PC-3 (cell line): ENCODE measurements at regions not wholly inside any gene's neighbourhood (a gene's known extent, or its start where the extent isn't known, plus 50 kb on each side); places are given as distances from the start of the nearest gene placed in this dataset.

Experiments used
- ATAC-seq: fragments of 200-7000 bp; cut with Tn5 transposase; 2 replicates; pipeline ENCODE4 v1.9.1; 2020; ENCODE audit warnings: mild to moderate bottlenecking, moderate library complexity
- BruUV-seq: library from RNA; stranded (reverse); fragments of 400-500 nt; replicated peaks from 2 replicates; lab custom pipeline; 2021; lab: Mats Ljungman, UMichigan
- CTCF ChIA-PET: fragments of 300-600 bp; sonication (Branson Sonifier 250); formaldehyde crosslinking; loops from one replicate; lab custom pipeline; 2022; ENCODE audit warnings: antibody characterized with exemption; lab: Charles Lee
- POLR2A ChIA-PET: fragments of 300-600 bp; sonication (Branson Sonifier 250); formaldehyde crosslinking; loops from one replicate; lab custom pipeline; 2022; ENCODE audit warnings: antibody characterized with exemption; ENCODE audit not compliant: unreplicated experiment; lab: Charles Lee
- DNase-seq: peaks from one replicate; pipeline ENCODE4 v3.0.0-alpha.2; 2015
- H2AFZ ChIP-seq: fragments of 300-600 bp; sonication (generic); 2 replicates; pipeline ENCODE4 v1.6.0; 2016; ENCODE audit warnings: antibody characterized with exemption, low read length
- H3F3A ChIP-seq: fragments of 300-600 bp; sonication (generic); one replicate; pipeline ENCODE4 v1.6.0; 2017; ENCODE audit warnings: antibody characterized with exemption, low read length, control low read depth, mild to moderate bottlenecking; ENCODE audit not compliant: unreplicated experiment
- H3K27ac ChIP-seq: fragments of 300-600 bp; sonication (generic); 2 replicates; pipeline ENCODE4 v1.5.1; 2016; ENCODE audit warnings: mild to moderate bottlenecking, low read length
- H3K27me3 ChIP-seq: fragments of 300-600 bp; sonication (generic); 2 replicates; pipeline ENCODE4 v1.6.1; 2016; ENCODE audit warnings: low read length, mixed read lengths
- H3K36me3 ChIP-seq: fragments of 300-600 bp; sonication (generic); 2 replicates; pipeline ENCODE4 v1.6.1; 2016; ENCODE audit warnings: low read depth, mixed run types, low read length, mixed read lengths
- H3K4me1 ChIP-seq: fragments of 300-600 bp; sonication (generic); 2 replicates; pipeline ENCODE4 v1.5.1; 2016; ENCODE audit warnings: low read length; ENCODE audit not compliant: insufficient read depth
- H3K4me2 ChIP-seq: fragments of 300-600 bp; sonication (generic); 2 replicates; pipeline ENCODE4 v1.6.0; 2016; ENCODE audit warnings: low read length
- H3K4me3 ChIP-seq: fragments of 300-600 bp; sonication (generic); 2 replicates; pipeline ENCODE4 v1.5.1; 2016; ENCODE audit warnings: mild to moderate bottlenecking, low read length, mixed read lengths
- H3K79me2 ChIP-seq: fragments of 300-600 bp; sonication (generic); 2 replicates; pipeline ENCODE4 v1.6.1; 2017; ENCODE audit warnings: low read length, mixed read lengths
- H3K9ac ChIP-seq: fragments of 300-600 bp; sonication (generic); 2 replicates; pipeline ENCODE4 v1.6.0; 2016; ENCODE audit warnings: mild to moderate bottlenecking, low read length
- H3K9me2 ChIP-seq: fragments of 300-600 bp; sonication (generic); replicated peaks from 2 replicates; pipeline ENCODE4 v1.6.1; 2016; ENCODE audit warnings: mixed run types, low read length, mixed read lengths
- H3K9me3 ChIP-seq: fragments of 300-600 bp; sonication (generic); 2 replicates; pipeline ENCODE4 v1.6.1; 2016; ENCODE audit warnings: low read length, mixed read lengths
- H4K20me1 ChIP-seq: fragments of 300-600 bp; sonication (generic); 2 replicates; pipeline ENCODE4 v1.6.1; 2016; ENCODE audit warnings: low read length, mixed read lengths
- CTCF ChIP-seq: fragments of 300-600 bp; sonication (generic); conservative IDR thresholded peaks from 2 replicates; pipeline ENCODE4 v1.5.1; 2017; ENCODE audit warnings: antibody characterized with exemption, low read depth, mild to moderate bottlenecking, low read length
- EZH2 ChIP-seq: fragments of 300-600 bp; sonication (generic); IDR thresholded peaks from one replicate; pipeline ENCODE4 v1.6.1; 2017; ENCODE audit warnings: antibody characterized with exemption, mild to moderate bottlenecking, low read length; ENCODE audit not compliant: unreplicated experiment
- EZH2phosphoT487 ChIP-seq: fragments of 300-600 bp; sonication (generic); IDR thresholded peaks from 2 replicates; pipeline ENCODE4 v1.6.1; 2018; ENCODE audit warnings: mild to moderate bottlenecking, antibody characterized with exemption, low read length, borderline replicate concordance
- intact Hi-C: fragments of 100-400 bp; cut with micrococcal nuclease; formaldehyde crosslinking; loops from 2 replicates; pipeline ENCODE4 v1.9.0; 2023

GRCh38 chr19:30105727-30106126 lies 163.7 kb downstream of the URI1 start:
- CTCF ChIA-PET = no interaction called here
- Histone ChIP-seq H3K9ac (no peak overlapping the region), H3K27ac (no peak overlapping the region), H3K4me3 (no peak overlapping the region), H3K79me2 (no peaks in the 10 kb centered on the region), H3F3A (no peaks in the 10 kb centered on the region), H2AFZ (no peak overlapping the region), H3K4me1 (no peaks in the 10 kb centered on the region), H3K9me2 (no peaks in the 10 kb centered on the region), H4K20me1 (no peaks in the 10 kb centered on the region), H3K27me3 (peaks cover 11% of the 10 kb centered on the region; the same call in 1 of the 2 replicates), H3K4me2 (no peak overlapping the region), H3K9me3 (no peaks in the 10 kb centered on the region), H3K36me3 (no peaks in the 10 kb centered on the region)
- BruUV-seq = no TSS peak
- no peak for DNase-seq
- POLR2A ChIA-PET = no interaction called here
- ATAC-seq = no peak
- intact Hi-C loops = no loop called here
- TF ChIP-seq CTCF (no peak), EZH2 (no peak), EZH2phosphoT487 (no peak)

GRCh38 chr19:30106417-30107095 lies 164.5 kb downstream of the URI1 start:
- H3F3A ChIP-seq = no peaks in the 10 kb centered on the region
- no peak for TF ChIP-seq EZH2phosphoT487
- TF ChIP-seq EZH2 = no peak
- TF ChIP-seq CTCF = no peak
- H3K4me3 ChIP-seq = no peak overlapping the region
- BruUV-seq = no TSS peak
- ChIA-PET CTCF (no interaction called here), POLR2A (no interaction called here)
- no peaks in the 10 kb centered on the region for H3K9me2 ChIP-seq
- no peak overlapping the region for H3K4me2 ChIP-seq
- no peaks in the 10 kb centered on the region for H4K20me1 ChIP-seq
- intact Hi-C loops = no loop called here
- no peaks in the 10 kb centered on the region for H3K36me3 ChIP-seq
- peaks cover 11% of the 10 kb centered on the region; the same call in 1 of the 2 replicates for H3K27me3 ChIP-seq
- no peak for ATAC-seq
- H3K27ac ChIP-seq = no peak overlapping the region
- no peaks in the 10 kb centered on the region for H3K4me1 ChIP-seq
- no peak overlapping the region for H2AFZ ChIP-seq
- H3K9ac ChIP-seq = no peak overlapping the region
- no peak for DNase-seq
- H3K79me2 ChIP-seq = no peaks in the 10 kb centered on the region
- no peaks in the 10 kb centered on the region for H3K9me3 ChIP-seq

GRCh38 chr19:30107251-30107650 lies 165.2 kb downstream of the URI1 start:
- no TSS peak for BruUV-seq
- TF ChIP-seq EZH2phosphoT487 = no peak
- TF ChIP-seq CTCF = no peak
- no peak for TF ChIP-seq EZH2
- H3K9ac ChIP-seq = no peak overlapping the region
- no peaks in the 10 kb centered on the region for H3K4me1 ChIP-seq
- H3K9me3 ChIP-seq = no peaks in the 10 kb centered on the region
- ATAC-seq = no peak
- POLR2A ChIA-PET = no interaction called here
- peaks cover 11% of the 10 kb centered on the region; the same call in 1 of the 2 replicates for H3K27me3 ChIP-seq
- H3K4me3 ChIP-seq = no peak overlapping the region
- DNase-seq = no peak
- H3K4me2 ChIP-seq = no peak overlapping the region
- no peaks in the 10 kb centered on the region for H3K9me2 ChIP-seq
- no peaks in the 10 kb centered on the region for H3K36me3 ChIP-seq
- intact Hi-C loops = no loop called here
- H4K20me1 ChIP-seq = no peaks in the 10 kb centered on the region
- H3K79me2 ChIP-seq = no peaks in the 10 kb centered on the region
- CTCF ChIA-PET = no interaction called here
- H2AFZ ChIP-seq = no peak overlapping the region
- no peak overlapping the region for H3K27ac ChIP-seq
- no peaks in the 10 kb centered on the region for H3F3A ChIP-seq
